CD14-positive monocyte (primary cell): ENCODE measurements at regions not wholly inside any gene's neighbourhood (a gene's known extent, or its start where the extent isn't known, plus 50 kb on each side); places are given as distances from the start of the nearest gene placed in this dataset.

Experiments
- DNase-seq, 3 donors: peaks; one replicate each; pipeline ENCODE4 v3.0.0-alpha.2; 2011 to 2022
- H2AFZ ChIP-seq: 2 replicates; pipeline ENCODE4 v1.6.0; 2012; ENCODE audit warnings: mild to moderate bottlenecking, low read depth, low read length, inconsistent platforms; ENCODE audit not compliant: insufficient read depth, poor library complexity, severe bottlenecking
- H3K27ac ChIP-seq, 2 donors: 1 replicate in 1 of 2; 2 replicates in 1 of 2; pipeline ENCODE4 v1.5.1; 2012 to 2013; ENCODE audit warnings: low read length in 2 of 2, control low read depth in 1 of 2, inconsistent platforms in 1 of 2, low read depth in 1 of 2, mild to moderate bottlenecking in 1 of 2
- H3K27me3 ChIP-seq, 2 donors: one replicate each; pipeline versions ENCODE4 v1.6.0 to v1.6.1; 2011 to 2013; ENCODE audit warnings: low read length in 2 of 2; ENCODE audit not compliant: control insufficient read depth in 2 of 2, insufficient read depth in 2 of 2
- H3K36me3 ChIP-seq, 2 donors: replicated peaks in 1 of 2; 1 replicate in 1 of 2; 2 replicates in 1 of 2; pipeline versions ENCODE4 v1.5.1 to v1.6.1; 2012 to 2013; ENCODE audit warnings: low read length in 2 of 2, control low read depth in 1 of 2, inconsistent platforms in 1 of 2, mild to moderate bottlenecking in 1 of 2; ENCODE audit not compliant: insufficient read depth in 2 of 2, control insufficient read depth in 1 of 2
- H3K4me1 ChIP-seq, 2 donors: 1 replicate in 1 of 2; 2 replicates in 1 of 2; pipeline versions ENCODE4 v1.5.1 to v1.6.1; 2012 to 2013; ENCODE audit warnings: low read length in 2 of 2, control low read depth in 1 of 2, inconsistent platforms in 1 of 2, mild to moderate bottlenecking in 1 of 2, moderate library complexity in 1 of 2; ENCODE audit not compliant: insufficient read depth in 2 of 2, control insufficient read depth in 1 of 2
- H3K4me2 ChIP-seq: replicated peaks from 2 replicates; pipeline ENCODE3; 2012; ENCODE audit warnings: low read length, moderate library complexity, mild to moderate bottlenecking; ENCODE audit not compliant: poor library complexity, severe bottlenecking; ENCODE audit errors: extremely low read depth
- H3K4me3 ChIP-seq, 3 experiments: fragments of 200-600 bp in 1 of 3; sonication (generic) in 1 of 3; replicated peaks in 1 of 3; 1 replicate in 2 of 3; 2 replicates in 1 of 3; pipeline ENCODE4 v1.5.1; 2011 to 2013; ENCODE audit warnings: low read length in 3 of 3, mild to moderate bottlenecking in 3 of 3, control low read depth in 2 of 3, low read depth in 2 of 3, inconsistent platforms in 1 of 3, moderate library complexity in 1 of 3
- H3K79me2 ChIP-seq: 2 replicates; pipeline ENCODE4 v1.6.0; 2012; ENCODE audit warnings: mild to moderate bottlenecking, control low read depth, inconsistent platforms, low read length, moderate library complexity; ENCODE audit not compliant: insufficient read depth
- H3K9ac ChIP-seq: 2 replicates; pipeline ENCODE4 v1.6.0; 2017; ENCODE audit warnings: low read length, mild to moderate bottlenecking; ENCODE audit not compliant: insufficient read depth, poor library complexity, severe bottlenecking
- H3K9me3 ChIP-seq, 2 donors: replicated peaks in 1 of 2; 1 replicate in 1 of 2; 2 replicates in 1 of 2; pipeline versions ENCODE4 v1.5.1 to v1.6.1; 2012 to 2013; ENCODE audit warnings: low read length in 2 of 2, control low read depth in 1 of 2; ENCODE audit not compliant: control insufficient read depth in 1 of 2, insufficient read depth in 1 of 2
- H4K20me1 ChIP-seq: 2 replicates; pipeline ENCODE4 v1.6.0; 2012; ENCODE audit warnings: mild to moderate bottlenecking, low read length, control low read depth, moderate library complexity; ENCODE audit not compliant: insufficient read depth
- H3K27ac Mint-ChIP-seq, 7 donors: one replicate each; pipeline ENCODE4 v1.8.0; 2020; ENCODE audit warnings: mild to moderate bottlenecking in 7 of 7, mixed read lengths in 7 of 7, moderate library complexity in 6 of 7, inconsistent platforms in 2 of 7
- H3K27me3 Mint-ChIP-seq, 3 donors: one replicate each; pipeline ENCODE4 v1.8.0; 2021 to 2022; ENCODE audit warnings: low read depth in 3 of 3, mild to moderate bottlenecking in 3 of 3, mixed read lengths in 3 of 3, moderate library complexity in 3 of 3, inconsistent platforms in 1 of 3
- H3K36me3 Mint-ChIP-seq, 2 donors: one replicate each; pipeline ENCODE4 v1.8.0; 2020; ENCODE audit warnings: mixed read lengths in 2 of 2, inconsistent platforms in 1 of 2, mild to moderate bottlenecking in 1 of 2
- H3K4me1 Mint-ChIP-seq: one replicate; pipeline ENCODE4 v1.8.0; 2020; ENCODE audit warnings: mild to moderate bottlenecking, mixed read lengths
- H3K4me3 Mint-ChIP-seq, 2 donors: one replicate each; pipeline ENCODE4 v1.8.0; 2020; ENCODE audit warnings: mild to moderate bottlenecking in 2 of 2, mixed read lengths in 2 of 2, moderate library complexity in 1 of 2
- H3K9me3 Mint-ChIP-seq, 7 donors: one replicate each; pipeline ENCODE4 v1.8.0; 2020 to 2022; ENCODE audit warnings: mixed read lengths in 7 of 7, mild to moderate bottlenecking in 6 of 7, moderate library complexity in 6 of 7, inconsistent platforms in 2 of 7
- CTCF ChIP-seq: fragments of 200-600 bp; IDR thresholded peaks from one replicate; pipeline ENCODE4 v1.8.0; 2022; ENCODE audit warnings: antibody characterized with exemption, mild to moderate bottlenecking
- WGBS: methylation state at CpG from one replicate; pipeline ENCODE4 v1.1.5; 2013; ENCODE audit warnings: missing lambda C conversion rate; ENCODE audit not compliant: insufficient coverage; 5-methylcytosine and 5-hydroxymethylcytosine counted together
- intact Hi-C, 2 donors: fragments of 100-400 bp; cut with micrococcal nuclease; formaldehyde crosslinking; loops; one replicate each; pipeline versions ENCODE4 v1.15.0 to v1.15.1; 2023

- WGBS = 99% methylated on average over 13 of the region's 15 CpGs
- no peak overlapping the region for H2AFZ ChIP-seq
- Mint-ChIP-seq H3K4me1 (peaks cover 27% of the 10 kb centered on the region), H3K4me3 (no peak overlapping the region), H3K27ac (no peak overlapping the region), H3K9me3 (peaks cover 0 to 2% (median 0%) of the 10 kb centered on the region in 7 donors), H3K36me3 (no peaks in the 10 kb centered on the region), H3K27me3 (peaks cover 5 to 6% (median 5%) of the 10 kb centered on the region in 3 donors)
- no peaks in the 10 kb centered on the region for H3K27me3 ChIP-seq
- peaks cover 3 to 13% of the 10 kb centered on the region in 2 donors for H3K4me1 ChIP-seq
- H3K4me2 ChIP-seq = no peak overlapping the region
- DNase-seq = no peak
- TF ChIP-seq CTCF = no peak
- H3K9ac ChIP-seq = no peak overlapping the region
- no peak overlapping the region for H3K4me3 ChIP-seq
- H4K20me1 ChIP-seq = no peaks in the 10 kb centered on the region
- H3K9me3 ChIP-seq = no peaks in the 10 kb centered on the region
- intact Hi-C loops = no loop called here
- H3K79me2 ChIP-seq = no peaks in the 10 kb centered on the region
- no peaks in the 10 kb centered on the region for H3K36me3 ChIP-seq
- no peak overlapping the region for H3K27ac ChIP-seq
Measured at GRCh38 chr20:50243610-50244351, 53.2 kb downstream of the CEBPB start.

DNA sequence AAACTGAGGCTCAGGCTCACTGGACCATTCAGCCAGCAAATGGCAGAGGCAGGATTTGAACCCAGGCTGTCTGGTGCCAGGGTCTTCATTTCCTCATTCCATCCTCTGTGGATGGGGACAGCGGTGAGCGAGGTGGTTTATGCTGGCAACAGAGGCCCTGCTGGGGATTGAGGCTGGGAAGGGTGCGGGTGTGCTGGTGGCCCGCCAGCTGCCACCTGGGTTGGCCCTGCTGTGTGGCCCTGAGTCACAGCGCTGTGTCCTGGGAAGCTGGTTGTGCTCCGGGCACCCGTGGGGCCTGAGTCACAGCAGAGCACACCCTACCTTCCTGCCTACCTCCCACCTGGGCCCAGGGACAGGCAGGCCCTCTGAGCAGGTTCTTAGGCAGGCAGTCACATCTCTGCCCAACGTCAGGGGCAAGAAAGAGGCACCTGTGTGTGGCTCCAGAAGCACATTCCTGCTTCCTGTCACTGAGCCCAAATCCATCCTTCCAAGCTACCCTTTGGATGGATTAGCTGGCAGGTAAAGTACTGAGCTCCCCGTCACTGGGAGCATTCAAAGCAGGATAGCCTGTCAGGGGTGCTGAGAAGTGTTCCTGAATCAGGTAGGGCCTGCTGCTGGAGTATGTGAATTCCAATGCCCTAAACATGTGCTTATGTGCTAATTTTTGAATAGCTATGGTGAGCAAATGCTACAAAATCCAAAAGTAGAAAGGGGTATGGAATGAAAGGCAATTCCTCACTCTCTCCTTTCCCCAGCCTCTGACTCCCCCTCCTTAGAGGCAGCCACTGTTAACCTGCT, 53.9 kb downstream of the CEBPB start:
- no peak overlapping the region for H3K4me2 ChIP-seq
- 98% methylated on average over 8 of the region's 9 CpGs for WGBS

More for the DNA sequence above, 53.9 kb downstream of the CEBPB start:
- Mint-ChIP-seq H3K4me3 (no peak overlapping the region), H3K27me3 (peaks cover 5 to 8% (median 5%) of the 10 kb centered on the region in 3 donors), H3K27ac (no peak overlapping the region), H3K36me3 (no peaks in the 10 kb centered on the region), H3K9me3 (peaks cover 0 to under 1% (median 0%) of the 10 kb centered on the region in 7 donors), H3K4me1 (peaks cover 27% of the 10 kb centered on the region)
- Histone ChIP-seq H3K27me3 (no peaks in the 10 kb centered on the region), H3K27ac (no peak overlapping the region), H4K20me1 (no peaks in the 10 kb centered on the region), H3K36me3 (no peaks in the 10 kb centered on the region), H3K4me3 (no peak overlapping the region), H3K4me1 (peaks cover 0 to 10% of the 10 kb centered on the region in 2 donors), H3K9ac (no peak overlapping the region), H3K9me3 (no peaks in the 10 kb centered on the region), H2AFZ (no peak overlapping the region), H3K79me2 (no peaks in the 10 kb centered on the region)
- TF ChIP-seq CTCF = no peak
- no peak for DNase-seq
- intact Hi-C loops = loop anchor here in 1 of 2 donors (5.0 kb wide), 1 partner anchor 42 kb away; no protein-coding TSS in a partner anchor
